ENCODE measurements at regions not wholly inside any gene's neighbourhood (a gene's known extent, or its start where the extent isn't known, plus 50 kb on each side); places are given as distances from the start of the nearest gene placed in this dataset.
A peak's percentile ranks its signal among the peaks of the same experiment; 100 is the strongest.
"Not testable (repeated sequence)": the region's sequence is repeated elsewhere in the genome, so short reads cannot be mapped to it uniquely, and the experiment has no call there.

DNA sequence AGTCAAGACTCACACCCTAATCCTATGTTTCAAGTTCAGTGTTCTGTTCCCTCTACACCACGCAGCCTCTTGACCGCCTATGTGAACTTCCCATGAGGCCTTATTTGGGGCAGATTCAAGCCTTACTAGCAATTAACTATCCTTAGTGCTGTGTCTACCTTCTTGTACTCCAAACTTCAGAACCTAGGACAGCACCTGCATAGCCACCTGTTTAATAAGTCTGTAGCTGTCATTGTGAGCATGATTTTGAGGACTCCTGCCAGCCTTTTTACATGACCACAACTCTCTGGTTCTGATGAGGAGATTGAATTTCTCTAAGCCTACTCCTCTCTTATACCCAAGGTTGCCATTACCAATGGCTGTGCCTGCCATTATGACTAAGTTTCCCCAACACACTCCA, 50.8 kb upstream of the PCSK1 start:
- DNase-seq (ENCODE audit: low spot score in 2 of 2) (no peak), ATAC-seq (no peak)
- Mint-ChIP-seq H3K27ac (no peak overlapping the region), H3K36me3 (no peaks in the 10 kb centered on the region), H3K9me3 (peaks cover 0 to 3% of the 10 kb centered on the region in 2 donors)

DNA sequence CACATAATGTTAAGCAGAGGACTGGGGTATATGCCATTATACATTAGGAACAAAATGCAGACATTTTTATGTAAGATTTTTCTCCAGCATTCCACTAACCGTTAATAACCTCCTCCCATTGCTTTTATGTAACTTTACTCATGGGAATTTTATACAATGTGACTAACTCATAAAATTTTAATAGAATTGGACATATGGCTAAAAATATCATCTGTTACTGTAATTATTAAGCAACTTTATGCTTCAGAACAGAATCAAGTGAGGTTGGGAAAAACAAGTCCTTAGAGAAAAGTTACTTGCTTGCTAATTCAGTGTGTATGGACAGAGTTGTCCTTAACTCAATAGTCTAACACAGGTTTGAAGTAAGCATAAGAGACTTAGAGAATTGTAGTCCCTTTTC, 54.8 kb upstream of the PCSK1 start:
- Mint-ChIP-seq H3K36me3 (no peaks in the 10 kb centered on the region), H3K27ac (no peak overlapping the region), H3K9me3 (peaks cover 0 to 3% of the 10 kb centered on the region in 2 donors)
- DNase-seq (ENCODE audit: low spot score in 2 of 2) (no peak), ATAC-seq (no peak)

DNA sequence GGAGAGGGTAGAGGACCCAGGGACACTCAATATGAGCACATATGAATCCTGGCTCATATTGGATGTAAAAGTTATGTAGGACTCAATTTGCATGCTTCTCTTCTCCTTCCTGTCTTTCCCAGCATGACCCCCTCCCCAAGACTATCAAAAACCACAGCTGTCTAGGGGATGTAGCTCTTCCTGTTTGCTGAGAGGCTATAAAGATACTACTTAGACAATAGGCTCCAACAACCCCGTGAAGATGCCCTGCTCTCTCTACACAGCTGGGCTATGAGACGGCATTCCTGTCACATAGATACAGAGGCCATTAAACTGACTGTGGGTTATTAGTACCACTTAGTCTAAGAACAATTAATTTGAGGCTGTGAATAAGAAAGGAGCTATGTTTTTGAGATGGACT, 56.5 kb upstream of the PCSK1 start:
- no peak overlapping the region for H3K27ac Mint-ChIP-seq
- ATAC-seq (no peak), DNase-seq (ENCODE audit: low spot score in 2 of 2) (no peak)
- no peaks in the 10 kb centered on the region for H3K36me3 Mint-ChIP-seq
- H3K9me3 Mint-ChIP-seq: peaks cover 0 to 3% of the 10 kb centered on the region in 2 donors

DNA sequence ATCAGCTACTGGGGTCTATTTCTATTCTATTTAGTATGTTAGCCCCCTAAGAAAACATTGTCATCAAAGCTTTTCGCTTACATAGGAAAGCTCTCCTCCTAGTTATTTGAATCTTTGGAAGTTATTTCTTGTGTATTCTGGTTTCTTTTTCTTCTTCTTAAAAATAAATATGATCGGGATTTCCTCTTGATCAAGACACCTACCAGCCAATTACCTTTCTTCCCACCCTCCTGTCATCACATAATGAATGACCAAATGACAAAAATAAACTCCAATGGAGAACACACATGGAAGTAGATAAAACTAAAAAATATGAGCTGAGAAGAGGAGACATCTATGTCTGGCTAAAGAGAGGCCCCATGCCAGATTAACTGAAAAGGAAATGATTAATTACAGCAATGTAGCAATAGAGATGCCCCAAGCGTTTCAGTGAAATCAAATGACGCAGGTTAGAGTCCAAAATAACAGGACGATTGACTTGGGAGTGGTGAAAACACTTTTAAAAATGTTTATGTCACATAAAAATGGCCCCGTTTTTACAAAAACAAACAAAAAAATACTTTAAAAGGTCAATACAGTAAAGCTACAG, 59.5 kb upstream of the PCSK1 start:
- Mint-ChIP-seq H3K9me3 (no peaks in the 10 kb centered on the region), H3K36me3 (no peaks in the 10 kb centered on the region), H3K27ac (no peak overlapping the region)
- ATAC-seq: no peak
- no peak for DNase-seq (ENCODE audit: low spot score in 2 of 2)

DNA sequence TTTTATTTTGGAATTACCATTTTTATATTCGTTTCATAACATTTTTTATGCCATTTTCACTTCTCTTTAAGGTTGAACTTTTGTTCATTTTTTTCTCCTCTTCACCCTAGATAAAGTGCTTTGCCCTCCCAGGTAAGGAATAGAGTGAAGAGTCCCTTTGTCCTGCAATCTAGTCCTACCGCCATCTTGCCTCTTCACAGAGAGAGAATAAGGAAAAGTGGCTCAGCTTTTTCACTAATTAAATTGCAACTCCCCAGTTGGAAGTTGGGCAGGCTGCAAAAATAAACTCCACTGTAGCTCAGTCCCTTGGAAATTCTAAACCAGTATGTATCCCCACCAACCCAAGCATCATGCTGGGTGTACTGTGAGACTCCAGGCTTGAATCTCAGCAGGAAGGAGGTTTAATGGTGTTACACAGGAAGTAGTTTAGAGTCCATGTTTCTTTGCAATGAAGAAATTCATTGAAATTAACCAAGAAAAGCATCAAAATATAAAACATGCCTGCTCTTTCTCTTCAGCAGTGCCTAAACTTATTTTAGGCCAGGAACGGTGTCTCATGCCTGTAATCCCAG, 60.3 kb upstream of the PCSK1 start:
- DNase-seq (ENCODE audit: low spot score in 2 of 2): no peak
- no peaks in the 10 kb centered on the region for H3K9me3 Mint-ChIP-seq
- no peak for ATAC-seq
- no peak overlapping the region for H3K27ac Mint-ChIP-seq
- no peaks in the 10 kb centered on the region for H3K36me3 Mint-ChIP-seq

DNA sequence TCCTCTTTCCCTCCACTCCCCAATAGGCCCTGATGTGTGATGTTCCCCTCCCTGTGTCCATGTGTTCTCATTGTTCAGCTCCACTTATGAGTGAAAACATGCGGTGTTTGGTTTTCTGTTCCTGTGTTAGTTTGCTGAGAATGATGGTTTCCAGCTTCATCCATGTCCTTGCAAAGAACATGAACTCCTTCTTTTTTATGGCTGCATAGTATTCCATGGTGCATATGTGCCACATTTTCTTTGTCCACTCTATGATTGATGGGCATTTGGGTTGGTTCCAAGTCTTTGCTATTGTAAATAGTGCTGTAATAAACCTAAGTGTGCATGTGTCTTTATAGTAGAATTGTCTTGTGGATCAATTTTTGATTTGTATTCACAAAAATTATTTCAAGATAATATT, 62.4 kb upstream of the PCSK1 start:
- not testable (repeated sequence) for H3K9me3 Mint-ChIP-seq; H3K27ac Mint-ChIP-seq; H3K36me3 Mint-ChIP-seq; DNase-seq (ENCODE audit: low spot score in 2 of 2); ATAC-seq

DNA sequence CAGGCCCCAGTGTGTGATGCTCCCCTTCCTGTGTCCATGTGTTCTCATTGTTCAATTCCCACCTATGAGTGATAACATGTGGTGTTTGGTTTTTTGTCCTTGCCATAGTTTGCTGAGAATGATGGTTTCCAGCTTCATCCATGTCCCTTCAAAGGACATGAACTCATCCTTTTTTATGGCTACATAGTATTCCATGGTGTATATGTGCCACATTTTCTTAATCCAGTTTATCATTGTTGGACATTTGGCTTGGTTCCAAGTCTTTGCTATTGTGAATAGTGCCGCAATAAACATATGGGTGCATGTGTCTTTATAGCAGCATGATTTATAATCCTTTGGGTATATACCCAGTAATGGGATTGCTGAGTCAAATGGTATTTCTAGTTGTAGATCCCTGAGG, 64.0 kb upstream of the PCSK1 start:
- H3K36me3 Mint-ChIP-seq; H3K9me3 Mint-ChIP-seq; ATAC-seq; H3K27ac Mint-ChIP-seq; DNase-seq (ENCODE audit: low spot score in 2 of 2): not testable (repeated sequence)

DNA sequence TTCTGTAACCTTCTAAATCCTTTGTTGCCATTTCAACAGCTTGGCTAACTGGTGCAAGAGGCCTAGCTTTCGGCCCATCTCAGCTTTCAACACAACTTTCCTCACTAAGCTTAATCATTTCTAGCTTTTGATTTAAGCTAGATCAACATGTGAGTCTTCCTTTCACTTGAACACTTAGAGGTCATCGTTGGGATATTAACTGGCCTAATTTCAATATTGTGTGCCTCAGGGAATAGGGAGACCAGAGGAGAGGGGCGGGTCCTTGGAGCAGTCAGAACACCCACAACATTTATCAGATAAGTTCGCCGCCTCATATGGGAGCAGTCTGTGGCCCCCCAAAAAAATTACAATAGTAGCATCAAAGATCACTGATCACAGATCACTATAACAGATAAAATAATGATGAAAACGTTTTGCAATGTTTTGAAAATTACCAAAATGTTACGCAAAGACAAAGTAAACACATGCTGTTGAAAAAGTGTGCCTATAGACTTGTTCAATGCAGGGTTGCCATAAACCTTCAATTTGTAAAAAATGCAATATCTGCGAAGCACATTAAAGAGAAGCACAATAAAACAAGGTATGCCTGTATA, 66.8 kb upstream of the PCSK1 start:
- Mint-ChIP-seq H3K9me3 (no peaks in the 10 kb centered on the region), H3K27ac (no peak overlapping the region), H3K36me3 (no peaks in the 10 kb centered on the region)
- ATAC-seq (no peak), DNase-seq (ENCODE audit: low spot score in 2 of 2) (no peak)

DNA sequence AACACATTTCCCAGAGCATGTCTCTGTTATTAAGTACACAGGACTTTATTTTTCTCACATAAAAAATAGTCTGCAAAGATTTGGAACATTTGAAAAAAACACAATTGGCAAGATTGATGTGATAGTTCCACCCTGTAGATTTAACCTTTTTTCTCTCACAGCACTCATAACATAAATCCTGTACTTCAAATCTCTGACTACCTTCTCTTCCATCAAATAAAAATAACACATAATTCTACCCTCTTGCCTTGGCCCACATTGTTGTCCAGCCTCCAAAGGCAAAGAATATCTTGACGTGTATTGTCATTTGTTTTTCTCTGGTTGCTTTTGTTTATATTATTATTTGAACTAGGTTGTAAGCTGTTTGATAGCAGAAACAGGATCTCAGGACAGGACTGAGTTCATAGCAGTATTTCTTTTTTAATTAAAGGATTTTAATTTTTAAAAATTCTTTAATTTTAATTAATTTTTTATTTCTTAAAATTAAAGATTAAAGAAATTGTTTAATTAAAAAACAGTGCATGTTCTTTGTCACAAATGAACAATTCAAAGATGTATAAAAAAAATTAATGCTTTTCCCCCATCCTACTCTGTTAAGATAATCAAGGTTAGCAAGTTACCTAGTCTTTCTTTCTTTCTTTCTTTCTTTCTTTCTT, 69.1 kb upstream of the PCSK1 start:
- ATAC-seq: no peak
- DNase-seq (ENCODE audit: low spot score in 2 of 2): no peak
- no peaks in the 10 kb centered on the region for H3K9me3 Mint-ChIP-seq
- H3K27ac Mint-ChIP-seq: no peak overlapping the region
- no peaks in the 10 kb centered on the region for H3K36me3 Mint-ChIP-seq

DNA sequence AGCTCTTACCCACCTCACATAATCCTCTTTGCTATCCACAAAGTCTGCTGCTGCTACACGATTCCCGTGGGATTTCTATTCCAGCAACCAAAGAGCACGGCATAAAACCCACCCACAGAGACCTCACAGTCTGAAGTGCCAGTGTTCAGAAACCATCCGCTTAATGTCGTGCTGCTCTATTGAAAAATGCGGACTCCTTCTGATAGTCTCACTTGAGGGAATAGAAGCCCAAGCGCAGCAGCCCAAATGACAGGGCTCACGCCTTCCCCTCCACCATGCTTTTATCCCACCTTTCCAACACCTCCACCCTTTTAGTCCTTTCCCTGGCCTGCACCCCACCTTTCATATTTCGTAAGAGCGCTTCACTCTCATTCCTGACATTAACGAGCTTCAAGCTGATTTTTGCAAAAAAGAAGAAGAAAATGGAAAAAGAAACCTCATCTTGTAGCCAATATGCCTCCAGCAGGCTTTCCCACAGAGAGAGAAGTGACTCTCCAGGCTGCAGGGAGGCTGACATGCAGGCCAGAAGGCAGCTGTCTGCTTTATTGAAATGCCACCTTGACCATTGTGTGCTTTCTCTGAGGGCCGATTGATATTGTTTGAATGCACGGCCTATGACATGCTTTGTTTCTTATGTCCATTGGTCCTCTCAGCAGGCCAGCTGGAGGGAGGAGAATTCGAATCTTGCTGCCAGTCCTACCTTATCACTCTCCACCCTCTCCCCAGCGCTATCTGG, 70.6 kb upstream of the PCSK1 start:
- ATAC-seq (no peak), DNase-seq (ENCODE audit: low spot score in 2 of 2) (no peak)
- no peak overlapping the region for H3K27ac Mint-ChIP-seq

DNA sequence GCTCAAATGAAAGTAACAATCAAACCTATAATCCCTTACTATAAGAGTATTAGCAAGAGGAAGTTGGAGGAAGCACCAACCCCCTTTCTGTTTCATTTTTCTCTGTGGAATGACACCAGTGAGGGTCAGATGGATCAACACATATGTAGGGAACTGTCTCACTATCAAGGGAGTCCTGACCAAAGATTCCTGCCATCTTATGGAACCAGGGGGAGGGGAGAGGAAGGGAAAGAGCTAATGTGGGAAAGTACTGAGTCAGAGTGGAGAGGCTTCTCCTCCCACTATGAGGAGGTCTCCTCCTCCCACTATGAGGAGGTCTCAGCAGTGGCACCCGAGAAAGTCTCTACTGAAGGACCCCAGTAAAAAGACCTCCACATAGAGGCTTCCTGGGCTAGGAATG, 73.3 kb upstream of the PCSK1 start:
- Mint-ChIP-seq H3K36me3 (no peaks in the 10 kb centered on the region), H3K9me3 (no peaks in the 10 kb centered on the region), H3K27ac (peak overlapping the region in 1 of 2 donors; percentile 48)
- ATAC-seq: no peak
- no peak for DNase-seq (ENCODE audit: low spot score in 2 of 2)

More for the DNA sequence above, 70.6 kb upstream of the PCSK1 start:
- Mint-ChIP-seq H3K36me3 (no peaks in the 10 kb centered on the region), H3K9me3 (no peaks in the 10 kb centered on the region)

DNA sequence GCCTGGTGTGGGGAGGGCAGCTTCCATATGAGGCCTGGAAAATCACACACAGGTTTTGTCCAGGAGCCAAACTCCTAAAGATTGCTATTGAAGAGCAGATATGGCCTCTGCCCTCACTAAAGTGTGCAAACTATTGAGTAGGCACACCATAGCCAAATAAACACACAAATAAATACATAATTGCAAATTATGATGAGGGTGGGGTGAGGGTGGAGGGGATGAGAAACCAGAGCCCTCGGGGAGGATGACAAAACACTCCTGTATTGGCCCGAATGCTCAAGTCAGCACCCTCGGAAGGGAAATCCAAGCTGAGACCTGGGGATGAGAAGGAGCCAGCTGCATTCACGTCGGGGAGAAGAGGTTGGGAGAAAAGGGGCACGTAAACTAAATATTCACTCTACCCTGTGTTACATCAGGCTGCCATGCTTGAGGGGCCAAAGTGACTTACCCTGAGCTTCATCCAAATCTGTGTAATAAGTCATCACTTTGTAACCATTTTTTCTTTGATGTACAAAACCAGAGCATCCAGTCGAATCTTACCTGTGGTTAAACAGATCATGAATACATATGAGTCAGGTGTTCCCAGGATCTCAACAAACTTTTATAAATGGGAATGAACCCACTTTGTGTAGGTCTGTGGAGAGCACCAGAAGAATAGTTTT, 73.9 kb upstream of the PCSK1 start:
- Mint-ChIP-seq H3K27ac (no peak overlapping the region), H3K36me3 (no peaks in the 10 kb centered on the region), H3K9me3 (no peaks in the 10 kb centered on the region)
- ATAC-seq: peak in 1 of 2 donors; percentile 87
- DNase-seq (ENCODE audit: low spot score in 2 of 2): no peak

DNA sequence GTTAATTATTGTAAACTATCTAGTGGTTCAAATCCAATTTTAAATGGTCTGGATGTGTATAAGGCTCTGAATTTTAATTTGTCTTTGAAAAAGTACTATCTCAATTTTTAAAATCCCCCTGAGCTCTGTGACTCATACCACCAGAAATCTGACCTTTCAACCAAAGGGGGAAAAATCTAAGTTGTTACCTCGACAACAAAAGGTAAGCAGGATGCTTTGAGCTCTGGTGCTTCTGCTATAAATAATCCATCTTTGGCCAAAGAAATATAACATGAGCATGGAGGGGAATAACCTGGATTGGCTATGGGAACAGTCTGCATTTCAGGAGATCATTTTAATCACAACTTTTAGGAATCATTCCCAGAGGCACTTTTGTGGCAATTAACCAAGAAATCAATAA, 76.3 kb upstream of the PCSK1 start:
- Mint-ChIP-seq H3K36me3 (no peaks in the 10 kb centered on the region), H3K9me3 (no peaks in the 10 kb centered on the region), H3K27ac (no peak overlapping the region)
- ATAC-seq (no peak), DNase-seq (ENCODE audit: low spot score in 2 of 2) (no peak)

DNA sequence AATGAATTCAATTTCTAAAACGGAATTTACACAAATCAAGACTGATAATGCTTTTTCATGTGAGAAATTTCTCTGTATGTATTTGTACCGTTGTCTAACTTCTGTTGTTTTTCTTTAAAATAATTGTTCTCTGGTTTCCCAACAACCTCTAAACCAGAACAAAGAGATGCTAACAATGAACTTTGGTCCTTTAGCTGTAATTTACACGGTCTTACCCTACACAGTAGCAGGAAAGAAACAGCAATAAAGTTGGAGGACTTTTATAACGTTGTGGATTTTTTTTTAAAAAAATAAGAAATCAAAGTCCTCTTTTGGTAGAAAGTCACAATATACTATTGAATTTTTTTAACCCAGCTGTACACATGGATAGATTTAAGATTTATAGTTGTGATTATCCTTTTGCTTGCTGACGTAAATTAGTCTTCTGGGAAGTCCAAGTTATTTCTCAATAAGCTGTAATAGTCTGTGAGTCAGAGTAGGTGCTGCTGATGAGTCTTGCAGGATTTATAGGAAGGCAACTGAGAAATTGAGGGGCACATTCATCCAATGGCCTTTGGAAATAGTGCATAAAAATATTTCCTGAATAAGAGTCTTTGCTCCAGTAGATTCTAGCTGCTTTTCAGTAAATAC, 76.8 kb upstream of the PCSK1 start:
- no peak overlapping the region for H3K27ac Mint-ChIP-seq
- H3K9me3 Mint-ChIP-seq: no peaks in the 10 kb centered on the region
- no peaks in the 10 kb centered on the region for H3K36me3 Mint-ChIP-seq
- ATAC-seq (no peak), DNase-seq (ENCODE audit: low spot score in 2 of 2) (no peak)

DNA sequence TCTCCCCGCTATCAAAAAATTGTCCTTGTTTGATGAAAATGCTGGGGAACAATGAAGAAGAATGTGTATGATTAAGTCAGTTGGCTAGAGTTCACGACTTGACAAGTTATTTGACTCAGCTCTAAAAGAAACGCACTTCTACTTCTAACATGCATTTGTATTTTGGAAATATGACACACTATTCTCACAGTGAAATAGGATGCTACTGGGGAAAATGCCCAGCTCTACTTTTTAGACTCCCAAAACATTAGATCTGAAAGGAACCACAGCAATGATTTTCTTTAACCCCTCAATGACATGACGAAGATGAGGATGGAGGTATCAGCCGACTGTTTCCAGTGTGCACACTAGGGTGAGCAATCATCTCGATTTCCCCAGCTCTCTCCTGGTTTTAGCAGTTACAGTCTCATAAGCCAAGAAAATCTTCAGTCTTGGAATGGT, 83.6 kb upstream of the PCSK1 start:
- Mint-ChIP-seq H3K9me3 (no peaks in the 10 kb centered on the region), H3K27ac (no peak overlapping the region), H3K36me3 (no peaks in the 10 kb centered on the region)
- no peak for DNase-seq (ENCODE audit: low spot score in 2 of 2)
- ATAC-seq: no peak

DNA sequence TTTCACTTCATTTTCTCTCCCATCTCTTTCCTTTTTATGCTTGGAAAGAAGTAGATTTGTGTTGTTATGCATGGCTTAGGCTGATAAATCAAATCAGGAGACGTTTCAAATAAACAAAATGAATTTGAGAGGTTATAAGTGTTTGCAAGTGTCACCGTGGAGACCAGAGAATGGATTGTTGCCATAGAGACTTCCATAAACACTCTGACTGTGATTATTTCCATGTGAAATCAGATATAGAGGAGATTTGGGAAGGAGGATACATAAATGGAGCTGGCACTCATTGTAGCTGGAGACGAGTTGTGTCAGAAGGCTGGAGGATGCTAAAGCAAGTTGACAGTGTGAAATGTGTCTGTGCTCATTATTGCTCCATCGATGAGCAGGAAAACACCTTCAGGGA, 84.2 kb upstream of the PCSK1 start:
- H3K36me3 Mint-ChIP-seq: no peaks in the 10 kb centered on the region
- ATAC-seq: no peak
- H3K27ac Mint-ChIP-seq: no peak overlapping the region
- no peak for DNase-seq (ENCODE audit: low spot score in 2 of 2)
- no peaks in the 10 kb centered on the region for H3K9me3 Mint-ChIP-seq
